ENCODE measurements at regions not wholly inside any gene's neighbourhood (a gene's known extent, or its start where the extent isn't known, plus 50 kb on each side); places are given as distances from the start of the nearest gene placed in this dataset.

- Mint-ChIP-seq H3K9me3 (peaks cover 0 to 5% (median 1%) of the 10 kb centered on the region in 3 donors), H3K36me3 (no peaks in the 10 kb centered on the region), H3K27ac (no peak overlapping the region)
Measured at GRCh38 chr10:37703833-37704382, 153.5 kb downstream of the ZNF248 start.

DNA sequence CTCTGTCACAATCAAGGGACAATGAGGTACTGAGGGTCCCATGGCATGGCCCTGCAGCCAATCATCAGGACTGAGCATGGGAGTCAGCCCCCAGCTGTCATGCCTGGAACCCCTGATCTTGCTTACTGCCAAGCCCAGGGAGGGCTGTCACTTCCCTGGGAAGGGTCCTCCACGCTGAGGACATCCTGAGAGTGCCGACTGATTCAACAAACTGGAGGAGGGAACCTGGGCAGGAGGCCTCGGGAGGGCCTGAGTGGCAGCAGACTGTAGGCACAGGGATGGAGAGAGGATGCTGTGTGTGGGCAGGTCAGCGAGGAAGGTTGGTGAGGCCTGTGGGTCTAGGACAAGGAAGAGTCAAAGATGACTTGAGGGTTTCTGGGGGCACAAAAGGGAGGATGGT is 154.3 kb downstream of the ZNF248 start:
- H3K36me3 Mint-ChIP-seq: no peaks in the 10 kb centered on the region
- H3K9me3 Mint-ChIP-seq: peaks cover 0 to 5% (median 1%) of the 10 kb centered on the region in 3 donors
- no peaks in the 10 kb centered on the region for H3K27me3 Mint-ChIP-seq
- H3K27ac Mint-ChIP-seq: no peak overlapping the region
- no peaks in the 10 kb centered on the region for H3K4me1 Mint-ChIP-seq
- H3K4me3 Mint-ChIP-seq: no peak overlapping the region

More at GRCh38 chr10:37703833-37704382, 153.5 kb downstream of the ZNF248 start:
- Mint-ChIP-seq H3K4me3 (peak overlapping the region in 1 of 4 donors; percentile 57), H3K27me3 (no peaks in the 10 kb centered on the region), H3K4me1 (no peaks in the 10 kb centered on the region)

DNA sequence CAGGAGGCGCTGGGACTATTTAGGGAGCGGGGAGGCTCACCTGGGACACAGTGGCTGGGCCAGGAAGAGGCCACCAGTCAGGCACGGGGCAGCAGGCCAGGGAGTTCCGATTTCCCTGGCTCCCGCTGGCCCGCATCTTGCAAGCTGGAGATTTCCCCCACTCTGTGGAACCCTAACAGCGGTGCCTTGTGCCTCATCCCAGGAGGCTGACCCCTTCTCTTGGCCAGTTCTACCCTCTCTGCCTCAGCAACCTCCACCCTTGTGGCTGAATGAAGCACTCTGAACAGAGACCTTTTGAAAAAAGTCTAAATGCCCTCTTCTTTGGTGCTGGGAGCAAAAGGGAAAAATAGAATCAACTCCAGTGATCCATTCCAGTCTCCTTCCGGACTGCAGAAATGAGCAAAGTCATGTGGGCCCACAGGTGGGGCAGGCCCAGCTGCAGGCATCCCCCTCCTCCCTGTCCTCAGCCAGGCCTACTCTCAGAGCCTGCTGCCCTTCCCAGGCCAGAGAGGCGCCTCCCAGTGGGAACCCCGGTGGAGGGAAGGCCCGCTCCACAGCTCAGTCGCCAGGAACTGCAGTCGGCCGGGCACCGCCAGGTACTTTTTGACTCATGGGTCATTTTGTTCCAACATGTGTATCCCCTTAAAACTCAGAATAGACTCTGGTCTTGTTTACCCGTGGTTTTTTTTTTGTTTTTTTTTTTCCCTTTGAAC is 155.5 kb downstream of the ZNF248 start:
- H3K27me3 Mint-ChIP-seq: no peaks in the 10 kb centered on the region
- no peak overlapping the region for H3K27ac Mint-ChIP-seq
- H3K4me3 Mint-ChIP-seq: peak overlapping the region in 1 of 4 donors; percentile 1
- no peaks in the 10 kb centered on the region for H3K36me3 Mint-ChIP-seq
- peaks cover 0 to 5% (median 3%) of the 10 kb centered on the region in 3 donors for H3K9me3 Mint-ChIP-seq
- no peaks in the 10 kb centered on the region for H3K4me1 Mint-ChIP-seq

DNA sequence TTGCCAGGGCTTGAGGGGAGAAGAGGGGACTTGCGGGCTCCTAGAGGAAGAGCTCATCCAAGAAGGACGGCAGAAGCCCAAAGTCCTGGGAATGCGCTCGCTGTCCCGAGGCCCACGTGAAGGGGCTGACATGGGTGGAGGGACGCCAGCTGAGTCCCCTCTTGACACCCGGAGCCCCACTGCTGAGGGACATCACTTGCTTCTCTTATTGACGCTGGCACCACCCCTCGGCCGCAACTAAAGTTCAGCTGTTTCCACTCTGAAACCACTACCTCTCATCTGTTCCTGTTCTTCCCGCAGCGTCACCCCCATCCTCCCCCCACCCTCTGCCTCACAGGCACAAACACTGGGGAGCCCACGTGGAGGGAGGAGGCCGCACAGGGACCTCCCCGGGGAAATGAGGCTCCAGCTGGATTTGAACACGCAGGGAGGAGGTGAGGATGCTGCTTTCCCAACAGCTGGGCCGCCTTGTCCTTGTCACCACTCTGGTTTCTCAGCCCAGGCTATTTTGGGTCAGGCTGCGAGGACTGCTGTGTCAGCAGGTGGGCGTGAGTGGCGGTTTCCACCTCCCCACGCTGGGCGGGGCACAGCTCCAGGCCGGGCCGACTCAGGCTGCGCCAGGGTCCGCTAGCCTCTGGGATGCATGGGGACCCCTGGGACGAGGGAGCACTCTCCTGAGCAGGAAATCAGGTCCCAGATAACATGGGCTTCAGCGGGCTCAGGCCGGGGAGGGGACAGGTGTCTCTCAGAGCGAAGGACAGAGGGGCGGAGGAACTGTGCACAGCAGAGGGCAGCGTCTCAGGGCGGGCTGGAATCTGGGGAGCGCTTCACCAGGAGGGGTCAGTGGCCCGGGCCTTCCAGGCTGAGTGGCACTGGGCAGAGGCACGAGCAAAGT is 156.3 kb downstream of the ZNF248 start:
- Mint-ChIP-seq H3K9me3 (peaks cover 0 to 5% (median 1%) of the 10 kb centered on the region in 3 donors), H3K27ac (no peak overlapping the region), H3K4me3 (peak overlapping the region in 1 of 4 donors; percentile 23), H3K27me3 (no peaks in the 10 kb centered on the region), H3K4me1 (no peaks in the 10 kb centered on the region), H3K36me3 (no peaks in the 10 kb centered on the region)

- H3K27ac Mint-ChIP-seq: peak overlapping the region in 1 of 3 donors; percentile 54
- H3K4me3 Mint-ChIP-seq: no peak overlapping the region
- H3K9me3 Mint-ChIP-seq: peaks cover 0 to 18% (median 12%) of the 10 kb centered on the region in 3 donors
- H3K27me3 Mint-ChIP-seq: no peaks in the 10 kb centered on the region
- H3K4me1 Mint-ChIP-seq: peaks cover 0 to 1% (median 0%) of the 10 kb centered on the region in 3 donors
- no peaks in the 10 kb centered on the region for H3K36me3 Mint-ChIP-seq
Measured at GRCh38 chr10:37687581-37687980, 169.8 kb downstream of the ZNF248 start.

DNA sequence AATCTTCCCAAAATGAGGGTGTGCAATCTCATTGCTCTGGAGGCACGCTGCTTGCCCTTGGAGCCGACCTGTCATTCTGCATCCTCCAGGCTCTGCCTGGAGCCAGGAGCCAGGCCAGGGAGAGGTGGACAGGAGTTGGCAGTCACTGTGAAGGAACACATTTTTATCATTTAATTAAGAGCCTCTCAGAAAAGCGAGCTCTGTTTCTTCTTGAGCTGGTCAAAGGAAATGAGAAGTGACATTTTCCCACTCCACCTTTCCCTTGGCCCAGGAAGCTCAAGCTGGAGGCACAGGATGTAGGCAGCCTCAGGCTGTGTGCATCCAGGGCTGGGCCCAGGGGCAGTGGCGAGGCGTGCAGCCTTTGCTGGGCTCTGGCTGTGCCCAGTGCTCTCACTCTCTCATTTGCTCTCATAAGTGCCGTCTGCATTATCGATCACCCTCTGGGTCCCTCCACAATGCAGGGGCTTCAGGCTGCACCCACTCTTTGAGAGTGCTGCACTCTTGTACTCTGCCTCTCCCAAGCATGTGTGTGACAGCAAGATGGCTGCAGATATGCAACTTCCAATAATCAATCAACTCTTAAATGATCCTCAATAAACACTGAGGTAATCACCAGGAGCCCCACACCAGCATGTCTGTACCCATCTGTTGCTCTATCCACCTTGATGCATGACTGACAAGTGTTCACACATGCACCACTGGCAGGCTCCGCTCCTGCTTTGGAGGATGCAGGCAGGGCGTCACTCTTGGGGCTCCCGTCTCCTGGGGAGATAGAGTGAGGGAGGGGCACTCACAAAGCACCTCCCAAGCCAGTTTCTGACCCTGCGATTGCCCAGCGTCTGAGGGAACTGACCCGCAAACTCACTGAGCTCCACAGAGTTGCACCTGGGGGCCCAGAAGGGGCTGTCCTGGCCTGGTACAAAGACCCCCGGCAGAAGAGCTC is 171.4 kb downstream of the ZNF248 start:
- Mint-ChIP-seq H3K27me3 (no peaks in the 10 kb centered on the region), H3K4me1 (peaks cover 0 to 1% (median 0%) of the 10 kb centered on the region in 3 donors), H3K4me3 (no peak overlapping the region), H3K36me3 (no peaks in the 10 kb centered on the region), H3K9me3 (peaks cover 0 to 18% (median 12%) of the 10 kb centered on the region in 3 donors), H3K27ac (peak overlapping the region in 1 of 3 donors; percentile 67)

GRCh38 chr10:37684765-37685164 is 172.6 kb downstream of the ZNF248 start:
- Mint-ChIP-seq H3K27ac (no peak overlapping the region), H3K9me3 (peaks cover 0 to 11% (median 10%) of the 10 kb centered on the region in 3 donors), H3K36me3 (no peaks in the 10 kb centered on the region), H3K27me3 (no peaks in the 10 kb centered on the region), H3K4me3 (no peak overlapping the region), H3K4me1 (peaks cover 0 to 1% (median 0%) of the 10 kb centered on the region in 3 donors)

GRCh38 chr10:37682617-37683016 is 174.8 kb downstream of the ZNF248 start:
- H3K4me3 Mint-ChIP-seq: peak overlapping the region in 1 of 4 donors; percentile 44
- H3K9me3 Mint-ChIP-seq: peaks cover 0 to 11% (median 0%) of the 10 kb centered on the region in 3 donors
- no peaks in the 10 kb centered on the region for H3K27me3 Mint-ChIP-seq
- H3K4me1 Mint-ChIP-seq: peaks cover 0 to 3% (median 0%) of the 10 kb centered on the region in 3 donors
- H3K36me3 Mint-ChIP-seq: no peaks in the 10 kb centered on the region
- H3K27ac Mint-ChIP-seq: no peak overlapping the region

DNA sequence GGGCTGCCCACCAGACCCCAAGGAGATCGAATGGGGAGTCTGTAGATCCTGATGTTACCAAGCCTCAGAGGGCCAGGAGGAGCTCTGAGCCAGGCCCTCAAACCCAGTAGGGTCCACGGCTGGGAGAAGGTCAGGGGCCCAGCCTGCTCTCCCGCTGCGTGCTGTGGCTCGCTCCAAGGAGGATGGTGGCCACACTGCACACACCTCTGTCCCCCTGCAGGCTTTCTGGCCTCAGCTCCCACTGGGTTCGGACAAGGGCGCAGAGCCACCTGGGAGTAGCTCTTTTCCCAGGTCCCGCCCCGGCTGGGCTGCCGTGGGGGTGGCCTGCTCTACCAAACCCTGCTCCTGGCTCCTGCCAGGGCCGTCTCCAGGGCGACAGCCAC is 175.8 kb downstream of the ZNF248 start:
- no peak overlapping the region for H3K27ac Mint-ChIP-seq
- H3K4me3 Mint-ChIP-seq: no peak overlapping the region
- no peaks in the 10 kb centered on the region for H3K27me3 Mint-ChIP-seq
- no peaks in the 10 kb centered on the region for H3K36me3 Mint-ChIP-seq
- peaks cover 0 to 9% (median 0%) of the 10 kb centered on the region in 3 donors for H3K9me3 Mint-ChIP-seq
- peaks cover 0 to 3% (median 0%) of the 10 kb centered on the region in 3 donors for H3K4me1 Mint-ChIP-seq

DNA sequence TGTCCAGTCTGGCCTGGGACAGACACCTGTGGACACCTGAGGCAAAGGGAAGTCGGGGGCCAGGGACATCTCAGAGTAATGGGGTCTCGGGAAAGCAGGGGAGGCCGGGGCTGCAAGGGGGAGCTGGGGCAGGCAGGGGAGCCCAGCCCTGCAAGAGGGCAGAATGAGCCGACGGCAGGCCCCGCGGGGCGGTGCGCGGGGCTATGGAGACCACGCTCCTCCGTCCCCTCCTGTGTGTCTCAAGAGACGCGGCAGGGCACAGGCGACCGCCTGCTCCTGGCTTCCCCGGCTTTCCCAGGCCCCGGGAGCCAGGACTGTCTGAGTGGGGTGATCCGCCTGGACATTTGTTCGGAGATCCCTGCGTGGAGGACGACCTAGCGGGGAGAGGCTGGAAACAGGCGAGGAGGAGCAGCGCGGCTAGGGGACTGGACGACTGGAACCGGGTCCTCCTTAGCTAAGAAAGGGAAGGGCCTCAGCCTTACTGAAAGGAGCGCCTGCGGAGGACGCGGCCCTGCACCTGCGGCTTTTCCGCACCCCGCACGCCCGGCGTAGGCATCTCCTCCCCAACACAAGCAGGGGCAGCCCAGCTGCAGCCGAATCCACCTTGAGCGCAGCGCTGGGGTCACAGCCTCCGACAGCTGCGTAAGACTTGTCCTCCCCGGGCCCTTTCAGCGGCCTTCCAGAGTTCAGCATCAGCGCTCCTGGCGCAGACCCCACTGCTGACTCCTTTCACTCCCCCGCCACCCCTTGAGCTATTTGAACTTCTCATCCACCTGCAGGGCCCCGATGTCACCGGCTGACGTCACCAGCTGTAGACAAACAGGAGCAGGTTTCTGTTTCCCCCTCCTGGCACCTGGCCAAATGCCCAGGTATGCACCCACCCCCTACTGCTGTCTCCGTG is 176.4 kb downstream of the ZNF248 start:
- no peak overlapping the region for H3K27ac Mint-ChIP-seq
- no peaks in the 10 kb centered on the region for H3K27me3 Mint-ChIP-seq
- peaks cover 0 to 3% (median 0%) of the 10 kb centered on the region in 3 donors for H3K4me1 Mint-ChIP-seq
- no peaks in the 10 kb centered on the region for H3K36me3 Mint-ChIP-seq
- peaks cover 0 to 9% (median 0%) of the 10 kb centered on the region in 3 donors for H3K9me3 Mint-ChIP-seq
- H3K4me3 Mint-ChIP-seq: no peak overlapping the region

DNA sequence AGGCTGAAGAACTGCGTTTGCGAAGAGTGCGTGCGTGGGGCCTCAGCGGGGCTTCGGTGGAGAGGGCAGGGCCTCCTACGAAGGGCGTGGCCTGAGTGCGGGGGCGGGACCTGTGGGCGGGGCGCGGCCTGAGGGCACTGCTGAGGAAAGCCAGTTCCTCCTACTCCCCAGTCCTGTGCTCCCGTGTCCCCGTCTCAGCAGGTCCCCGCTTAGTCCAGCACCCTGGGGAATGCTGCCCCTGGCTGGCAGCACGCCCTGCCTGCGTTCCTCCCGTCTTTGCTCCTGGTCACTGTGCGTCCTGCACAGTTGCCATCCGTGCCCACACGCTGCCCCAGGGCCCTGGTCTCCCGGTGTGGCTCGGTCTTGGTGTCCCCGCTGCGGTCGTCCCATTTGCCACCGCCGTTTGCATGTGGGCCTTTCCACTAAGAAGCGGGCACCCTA is 177.1 kb downstream of the ZNF248 start:
- no peak overlapping the region for H3K4me3 Mint-ChIP-seq
- peaks cover 2 to 6% (median 3%) of the 10 kb centered on the region in 3 donors for H3K9me3 Mint-ChIP-seq
- H3K27me3 Mint-ChIP-seq: no peaks in the 10 kb centered on the region
- no peak overlapping the region for H3K27ac Mint-ChIP-seq
- H3K4me1 Mint-ChIP-seq: peaks cover 0 to 3% (median 0%) of the 10 kb centered on the region in 3 donors
- H3K36me3 Mint-ChIP-seq: no peaks in the 10 kb centered on the region

GRCh38 chr10:37679465-37679864 is 177.9 kb downstream of the ZNF248 start:
- no peak overlapping the region for H3K27ac Mint-ChIP-seq
- no peak overlapping the region for H3K4me3 Mint-ChIP-seq
- H3K9me3 Mint-ChIP-seq: peaks cover 2 to 5% (median 5%) of the 10 kb centered on the region in 3 donors
- H3K27me3 Mint-ChIP-seq: no peaks in the 10 kb centered on the region
- H3K36me3 Mint-ChIP-seq: no peaks in the 10 kb centered on the region
- H3K4me1 Mint-ChIP-seq: peaks cover 0 to 3% (median 0%) of the 10 kb centered on the region in 3 donors

DNA sequence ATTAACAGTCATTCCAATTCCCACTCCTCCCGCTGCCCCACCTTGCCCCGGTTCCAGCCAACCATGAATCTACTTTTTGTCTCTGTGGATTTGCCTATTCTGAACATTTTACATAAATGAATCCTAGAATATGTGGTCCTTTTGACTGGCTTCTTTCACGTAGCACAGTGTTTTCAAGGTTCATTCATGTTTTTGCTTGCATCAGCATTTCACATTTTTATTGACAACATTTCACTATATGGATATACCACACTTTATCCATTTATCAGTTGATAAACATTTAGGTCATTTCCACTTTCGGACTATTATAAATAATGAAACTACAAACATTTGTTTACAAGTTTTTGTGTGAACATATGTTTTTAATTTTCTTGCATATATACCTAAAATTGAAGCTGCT is 182.0 kb downstream of the ZNF248 start:
- H3K27me3 Mint-ChIP-seq: no peaks in the 10 kb centered on the region
- H3K27ac Mint-ChIP-seq: no peak overlapping the region
- no peak overlapping the region for H3K4me3 Mint-ChIP-seq
- H3K36me3 Mint-ChIP-seq: no peaks in the 10 kb centered on the region
- H3K4me1 Mint-ChIP-seq: peaks cover 0 to 1% (median 0%) of the 10 kb centered on the region in 3 donors
- peaks cover 8 to 29% (median 17%) of the 10 kb centered on the region in 3 donors for H3K9me3 Mint-ChIP-seq

Data from IgD-negative memory B cell (primary cell).